ENCODE measurements at regions not wholly inside any gene's neighbourhood (a gene's known extent, or its start where the extent isn't known, plus 50 kb on each side); places are given as distances from the start of the nearest gene placed in this dataset.

DNA sequence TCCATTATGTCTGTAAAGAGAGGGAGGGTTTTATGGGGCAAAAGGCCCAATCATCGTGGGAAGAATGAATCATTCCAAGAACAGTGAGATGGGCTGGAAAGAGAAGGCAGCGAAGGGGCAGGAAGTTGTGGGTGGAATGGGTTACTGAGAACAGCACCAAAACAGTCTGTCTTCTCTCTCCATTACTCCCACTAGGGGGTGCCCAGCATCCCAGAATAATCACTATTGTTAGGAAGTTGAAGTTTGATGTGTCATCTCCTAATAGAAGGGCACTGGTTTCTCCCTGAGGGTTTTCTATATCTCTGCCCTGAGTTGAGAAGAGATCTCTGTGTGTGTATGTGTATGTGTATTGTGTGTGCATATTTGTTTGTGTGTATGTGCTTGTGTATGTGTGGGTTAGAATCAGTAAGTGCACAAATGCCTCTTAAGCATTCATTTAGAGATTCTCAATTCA is 76.6 kb upstream of the MAP4K3 start (continued):
- TF ChIP-seq, protein P1, sequence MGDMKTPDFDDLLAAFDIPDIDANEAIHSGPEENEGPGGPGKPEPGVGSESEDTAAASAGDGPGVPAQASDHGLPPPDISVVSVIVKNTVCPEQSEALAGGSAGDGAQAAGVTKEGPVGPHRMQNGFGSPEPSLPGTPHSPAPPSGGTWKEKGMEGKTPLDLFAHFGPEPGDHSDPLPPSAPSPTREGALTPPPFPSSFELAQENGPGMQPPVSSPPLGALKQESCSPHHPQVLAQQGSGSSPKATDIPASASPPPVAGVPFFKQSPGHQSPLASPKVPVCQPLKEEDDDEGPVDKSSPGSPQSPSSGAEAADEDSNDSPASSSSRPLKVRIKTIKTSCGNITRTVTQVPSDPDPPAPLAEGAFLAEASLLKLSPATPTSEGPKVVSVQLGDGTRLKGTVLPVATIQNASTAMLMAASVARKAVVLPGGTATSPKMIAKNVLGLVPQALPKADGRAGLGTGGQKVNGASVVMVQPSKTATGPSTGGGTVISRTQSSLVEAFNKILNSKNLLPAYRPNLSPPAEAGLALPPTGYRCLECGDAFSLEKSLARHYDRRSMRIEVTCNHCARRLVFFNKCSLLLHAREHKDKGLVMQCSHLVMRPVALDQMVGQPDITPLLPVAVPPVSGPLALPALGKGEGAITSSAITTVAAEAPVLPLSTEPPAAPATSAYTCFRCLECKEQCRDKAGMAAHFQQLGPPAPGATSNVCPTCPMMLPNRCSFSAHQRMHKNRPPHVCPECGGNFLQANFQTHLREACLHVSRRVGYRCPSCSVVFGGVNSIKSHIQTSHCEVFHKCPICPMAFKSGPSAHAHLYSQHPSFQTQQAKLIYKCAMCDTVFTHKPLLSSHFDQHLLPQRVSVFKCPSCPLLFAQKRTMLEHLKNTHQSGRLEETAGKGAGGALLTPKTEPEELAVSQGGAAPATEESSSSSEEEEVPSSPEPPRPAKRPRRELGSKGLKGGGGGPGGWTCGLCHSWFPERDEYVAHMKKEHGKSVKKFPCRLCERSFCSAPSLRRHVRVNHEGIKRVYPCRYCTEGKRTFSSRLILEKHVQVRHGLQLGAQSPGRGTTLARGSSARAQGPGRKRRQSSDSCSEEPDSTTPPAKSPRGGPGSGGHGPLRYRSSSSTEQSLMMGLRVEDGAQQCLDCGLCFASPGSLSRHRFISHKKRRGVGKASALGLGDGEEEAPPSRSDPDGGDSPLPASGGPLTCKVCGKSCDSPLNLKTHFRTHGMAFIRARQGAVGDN (IDR thresholded peaks at IDR 0.05), result no peak
- TF ChIP-seq, protein P2, sequence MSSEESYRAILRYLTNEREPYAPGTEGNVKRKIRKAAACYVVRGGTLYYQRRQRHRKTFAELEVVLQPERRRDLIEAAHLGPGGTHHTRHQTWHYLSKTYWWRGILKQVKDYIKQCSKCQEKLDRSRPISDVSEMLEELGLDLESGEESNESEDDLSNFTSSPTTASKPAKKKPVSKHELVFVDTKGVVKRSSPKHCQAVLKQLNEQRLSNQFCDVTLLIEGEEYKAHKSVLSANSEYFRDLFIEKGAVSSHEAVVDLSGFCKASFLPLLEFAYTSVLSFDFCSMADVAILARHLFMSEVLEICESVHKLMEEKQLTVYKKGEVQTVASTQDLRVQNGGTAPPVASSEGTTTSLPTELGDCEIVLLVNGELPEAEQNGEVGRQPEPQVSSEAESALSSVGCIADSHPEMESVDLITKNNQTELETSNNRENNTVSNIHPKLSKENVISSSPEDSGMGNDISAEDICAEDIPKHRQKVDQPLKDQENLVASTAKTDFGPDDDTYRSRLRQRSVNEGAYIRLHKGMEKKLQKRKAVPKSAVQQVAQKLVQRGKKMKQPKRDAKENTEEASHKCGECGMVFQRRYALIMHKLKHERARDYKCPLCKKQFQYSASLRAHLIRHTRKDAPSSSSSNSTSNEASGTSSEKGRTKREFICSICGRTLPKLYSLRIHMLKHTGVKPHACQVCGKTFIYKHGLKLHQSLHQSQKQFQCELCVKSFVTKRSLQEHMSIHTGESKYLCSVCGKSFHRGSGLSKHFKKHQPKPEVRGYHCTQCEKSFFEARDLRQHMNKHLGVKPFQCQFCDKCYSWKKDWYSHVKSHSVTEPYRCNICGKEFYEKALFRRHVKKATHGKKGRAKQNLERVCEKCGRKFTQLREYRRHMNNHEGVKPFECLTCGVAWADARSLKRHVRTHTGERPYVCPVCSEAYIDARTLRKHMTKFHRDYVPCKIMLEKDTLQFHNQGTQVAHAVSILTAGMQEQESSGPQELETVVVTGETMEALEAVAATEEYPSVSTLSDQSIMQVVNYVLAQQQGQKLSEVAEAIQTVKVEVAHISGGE (CRISPR knock-in tag; IDR thresholded peaks at IDR 0.05), result no peak
- TF ChIP-seq RAD51 (IDR thresholded peaks at IDR 0.05) (no peak), MXI1 (IDR thresholded peaks at IDR 0.05; ENCODE audit: low read depth, low read length) (no peak), ESRRA (IDR thresholded peaks at IDR 0.05; ENCODE audit: low read length) (no peak), RELA (IDR thresholded peaks at IDR 0.05; ENCODE audit: borderline replicate concordance, partially characterized antibody) (no peak), YBX1 (IDR thresholded peaks at IDR 0.05) (no peak), ZNF207 (IDR thresholded peaks at IDR 0.05; ENCODE audit: borderline replicate concordance) (no peak), RUNX3 (IDR thresholded peaks at IDR 0.05; ENCODE audit: low read length) (peak; percentile 84), NRF1 (conservative IDR thresholded peaks at IDR 0.05; ENCODE audit: low read depth, low read length) (no peak), KDM1A (IDR thresholded peaks at IDR 0.05; ENCODE audit: borderline replicate concordance) (no peak), HDGF (IDR thresholded peaks at IDR 0.05) (no peak), TAF1 (IDR thresholded peaks at IDR 0.05; ENCODE audit: borderline replicate concordance, low read depth, low read length) (no peak), ZZZ3 (IDR thresholded peaks at IDR 0.05; ENCODE audit: control insufficient read depth, insufficient read length, low read depth) (no peak), TCF7 (IDR thresholded peaks at IDR 0.05; ENCODE audit: borderline replicate concordance) (no peak), JUNB (IDR thresholded peaks at IDR 0.05) (peak; percentile 75), IKZF2 (IDR thresholded peaks at IDR 0.05) (peak; percentile 55 to 69)
- TF ChIP-seq, protein P3, sequence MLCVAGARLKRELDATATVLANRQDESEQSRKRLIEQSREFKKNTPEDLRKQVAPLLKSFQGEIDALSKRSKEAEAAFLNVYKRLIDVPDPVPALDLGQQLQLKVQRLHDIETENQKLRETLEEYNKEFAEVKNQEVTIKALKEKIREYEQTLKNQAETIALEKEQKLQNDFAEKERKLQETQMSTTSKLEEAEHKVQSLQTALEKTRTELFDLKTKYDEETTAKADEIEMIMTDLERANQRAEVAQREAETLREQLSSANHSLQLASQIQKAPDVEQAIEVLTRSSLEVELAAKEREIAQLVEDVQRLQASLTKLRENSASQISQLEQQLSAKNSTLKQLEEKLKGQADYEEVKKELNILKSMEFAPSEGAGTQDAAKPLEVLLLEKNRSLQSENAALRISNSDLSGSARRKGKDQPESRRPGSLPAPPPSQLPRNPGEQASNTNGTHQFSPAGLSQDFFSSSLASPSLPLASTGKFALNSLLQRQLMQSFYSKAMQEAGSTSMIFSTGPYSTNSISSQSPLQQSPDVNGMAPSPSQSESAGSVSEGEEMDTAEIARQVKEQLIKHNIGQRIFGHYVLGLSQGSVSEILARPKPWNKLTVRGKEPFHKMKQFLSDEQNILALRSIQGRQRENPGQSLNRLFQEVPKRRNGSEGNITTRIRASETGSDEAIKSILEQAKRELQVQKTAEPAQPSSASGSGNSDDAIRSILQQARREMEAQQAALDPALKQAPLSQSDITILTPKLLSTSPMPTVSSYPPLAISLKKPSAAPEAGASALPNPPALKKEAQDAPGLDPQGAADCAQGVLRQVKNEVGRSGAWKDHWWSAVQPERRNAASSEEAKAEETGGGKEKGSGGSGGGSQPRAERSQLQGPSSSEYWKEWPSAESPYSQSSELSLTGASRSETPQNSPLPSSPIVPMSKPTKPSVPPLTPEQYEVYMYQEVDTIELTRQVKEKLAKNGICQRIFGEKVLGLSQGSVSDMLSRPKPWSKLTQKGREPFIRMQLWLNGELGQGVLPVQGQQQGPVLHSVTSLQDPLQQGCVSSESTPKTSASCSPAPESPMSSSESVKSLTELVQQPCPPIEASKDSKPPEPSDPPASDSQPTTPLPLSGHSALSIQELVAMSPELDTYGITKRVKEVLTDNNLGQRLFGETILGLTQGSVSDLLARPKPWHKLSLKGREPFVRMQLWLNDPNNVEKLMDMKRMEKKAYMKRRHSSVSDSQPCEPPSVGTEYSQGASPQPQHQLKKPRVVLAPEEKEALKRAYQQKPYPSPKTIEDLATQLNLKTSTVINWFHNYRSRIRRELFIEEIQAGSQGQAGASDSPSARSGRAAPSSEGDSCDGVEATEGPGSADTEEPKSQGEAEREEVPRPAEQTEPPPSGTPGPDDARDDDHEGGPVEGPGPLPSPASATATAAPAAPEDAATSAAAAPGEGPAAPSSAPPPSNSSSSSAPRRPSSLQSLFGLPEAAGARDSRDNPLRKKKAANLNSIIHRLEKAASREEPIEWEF (IDR thresholded peaks at IDR 0.05; ENCODE audit: insufficient replicate concordance, low read depth, low read length), result no peak
- TF ChIP-seq, protein P4, sequence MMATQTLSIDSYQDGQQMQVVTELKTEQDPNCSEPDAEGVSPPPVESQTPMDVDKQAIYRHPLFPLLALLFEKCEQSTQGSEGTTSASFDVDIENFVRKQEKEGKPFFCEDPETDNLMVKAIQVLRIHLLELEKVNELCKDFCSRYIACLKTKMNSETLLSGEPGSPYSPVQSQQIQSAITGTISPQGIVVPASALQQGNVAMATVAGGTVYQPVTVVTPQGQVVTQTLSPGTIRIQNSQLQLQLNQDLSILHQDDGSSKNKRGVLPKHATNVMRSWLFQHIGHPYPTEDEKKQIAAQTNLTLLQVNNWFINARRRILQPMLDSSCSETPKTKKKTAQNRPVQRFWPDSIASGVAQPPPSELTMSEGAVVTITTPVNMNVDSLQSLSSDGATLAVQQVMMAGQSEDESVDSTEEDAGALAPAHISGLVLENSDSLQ (IDR thresholded peaks at IDR 0.05), result no peak
